ENCODE measurements at regions not wholly inside any gene's neighbourhood (a gene's known extent, or its start where the extent isn't known, plus 50 kb on each side); places are given as distances from the start of the nearest gene placed in this dataset.
"Not testable (repeated sequence)": the region's sequence is repeated elsewhere in the genome, so short reads cannot be mapped to it uniquely, and the experiment has no call there.

DNA sequence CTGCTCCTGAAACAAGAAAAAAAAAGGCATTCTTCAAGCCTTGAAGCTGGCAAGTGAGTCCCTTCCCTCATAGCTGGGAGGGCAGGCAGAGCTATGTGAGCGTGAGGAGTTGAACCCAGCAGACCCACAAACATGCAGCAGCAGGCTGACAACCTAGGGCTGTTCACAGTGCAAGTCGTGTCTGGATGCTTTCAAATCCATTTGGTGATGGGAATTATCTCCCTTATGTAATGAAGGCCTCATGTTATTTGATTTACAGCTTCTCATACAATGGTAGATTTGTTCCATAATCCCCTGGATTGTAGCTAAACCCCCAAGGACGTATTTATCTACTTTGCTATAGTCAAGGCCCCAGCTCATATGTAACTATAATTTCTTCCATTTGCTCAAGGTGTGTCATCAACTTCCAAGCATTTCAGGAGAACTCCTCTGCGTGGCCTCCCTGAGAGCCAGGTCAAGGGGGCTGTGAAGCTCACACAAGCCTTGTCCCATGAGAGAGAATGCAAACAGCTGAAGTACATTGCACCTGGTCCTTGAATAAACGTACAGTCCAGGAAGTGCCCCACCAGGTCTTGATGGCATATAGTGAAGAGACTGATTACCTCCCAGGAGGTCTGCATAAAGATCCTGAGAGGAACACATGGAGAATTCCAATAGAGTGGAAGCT lies 124.8 kb upstream of the SLC1A3 start:
- DNase-seq (ENCODE audit: low spot score): no peak

DNA sequence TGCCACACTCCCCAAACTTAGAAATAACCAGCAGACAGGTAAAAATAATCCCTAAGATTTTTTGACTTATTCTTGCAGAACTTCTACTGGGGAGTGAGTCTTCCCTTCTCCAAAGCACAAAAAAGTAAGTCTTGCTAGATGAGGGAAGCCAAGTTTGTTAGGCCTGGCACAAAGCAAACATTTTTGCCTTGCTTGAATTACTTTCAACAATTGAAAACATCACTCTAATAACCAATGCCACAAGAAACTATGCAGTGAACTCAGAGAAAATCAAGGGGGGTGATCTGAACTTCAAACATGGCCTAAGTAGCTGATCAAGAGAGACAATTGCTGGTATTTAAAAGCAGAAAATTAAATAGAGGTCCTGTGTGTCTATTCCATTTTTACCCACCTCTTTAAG lies 123.6 kb upstream of the SLC1A3 start:
- DNase-seq (ENCODE audit: low spot score): no peak

DNA sequence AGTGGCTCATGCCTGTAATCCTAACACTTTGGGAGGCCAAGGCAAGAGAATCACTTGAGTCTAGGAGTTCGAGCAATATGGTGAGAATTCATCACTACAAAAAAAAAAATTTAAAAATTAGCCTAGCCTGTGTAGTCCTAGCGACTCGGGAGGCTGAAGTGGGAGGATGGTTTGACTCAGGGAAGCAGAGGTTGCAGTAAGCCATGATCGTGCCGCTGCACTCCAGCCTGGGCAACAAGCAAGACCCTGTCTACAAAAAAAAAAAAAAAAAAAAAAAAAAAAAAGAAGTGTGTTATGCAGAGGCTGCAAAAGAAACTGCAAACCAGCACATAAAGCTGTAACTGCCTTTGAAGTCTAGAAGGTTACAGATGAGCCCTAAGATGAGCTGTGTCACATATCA lies 116.9 kb upstream of the SLC1A3 start:
- no peak for DNase-seq (ENCODE audit: low spot score)

DNA sequence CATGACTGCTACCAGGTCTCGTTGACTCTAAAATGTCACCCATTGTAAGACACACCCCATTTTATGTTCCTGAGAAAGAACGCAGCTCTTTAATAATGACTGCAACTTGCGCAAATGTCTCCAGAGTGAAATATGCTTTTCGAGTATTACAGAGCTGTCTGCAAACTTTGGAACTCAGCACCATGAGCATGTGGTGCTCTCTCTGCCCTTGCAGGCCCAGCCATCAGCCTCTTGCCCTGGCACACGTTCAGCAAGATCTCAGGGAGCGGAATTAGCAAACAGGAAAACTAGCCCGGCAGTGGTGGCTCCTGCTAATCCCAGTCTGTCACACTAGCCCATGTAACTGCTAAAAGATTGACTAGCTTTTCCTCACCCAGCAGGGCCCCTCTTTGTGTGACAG lies 114.5 kb upstream of the SLC1A3 start:
- DNase-seq (ENCODE audit: low spot score): no peak

DNA sequence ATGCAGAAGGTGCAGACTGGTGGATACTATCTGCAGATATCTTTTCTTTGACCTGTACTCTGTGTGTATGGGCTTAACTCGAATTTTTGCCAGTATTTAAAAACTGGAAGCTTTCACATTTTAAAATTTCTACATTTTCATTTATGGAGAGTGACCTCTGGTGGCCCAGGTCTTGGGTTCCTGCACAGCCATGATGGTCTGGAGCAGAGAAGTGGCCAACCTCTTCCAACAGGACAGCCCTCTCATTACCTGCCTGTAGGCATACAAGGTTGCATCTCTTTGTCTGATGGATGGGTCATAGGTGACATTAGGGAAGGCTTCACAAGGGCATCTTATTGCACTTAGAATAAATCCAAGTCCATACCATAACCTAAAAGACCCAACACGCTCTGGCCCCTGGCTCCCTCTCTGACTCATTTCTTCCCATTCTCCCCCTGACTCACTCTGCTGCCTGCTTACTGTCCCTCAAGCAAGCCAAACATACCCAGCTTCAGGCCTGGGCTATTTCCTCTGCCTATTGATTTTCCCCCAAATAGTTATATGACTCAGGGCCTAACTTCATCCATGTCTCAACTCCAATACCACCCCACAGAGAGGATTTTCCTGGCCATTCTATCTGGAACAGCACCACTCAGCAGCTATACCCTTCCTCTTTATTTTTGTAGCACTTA lies 113.3 kb upstream of the SLC1A3 start:
- no peak for DNase-seq (ENCODE audit: low spot score)

DNA sequence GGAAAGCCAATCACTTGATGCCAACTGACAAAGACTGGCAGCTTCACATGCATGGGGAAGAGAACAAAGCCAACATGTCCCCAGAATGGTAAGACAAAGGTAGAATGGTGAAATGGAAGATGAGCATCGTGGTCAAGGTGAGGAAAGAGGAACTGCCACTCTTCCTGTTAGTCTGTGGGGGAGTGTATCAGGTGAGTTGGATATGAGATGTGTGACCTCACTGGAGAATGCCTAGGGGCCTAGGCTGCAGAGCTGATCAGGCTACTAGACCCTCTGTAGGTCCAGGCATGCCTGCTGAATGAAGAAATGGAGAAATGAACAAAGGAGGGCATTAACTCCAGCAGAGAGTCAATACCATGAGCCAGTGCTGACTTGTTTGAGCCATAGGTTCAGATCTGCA lies 112.4 kb upstream of the SLC1A3 start:
- no peak for DNase-seq (ENCODE audit: low spot score)

DNA sequence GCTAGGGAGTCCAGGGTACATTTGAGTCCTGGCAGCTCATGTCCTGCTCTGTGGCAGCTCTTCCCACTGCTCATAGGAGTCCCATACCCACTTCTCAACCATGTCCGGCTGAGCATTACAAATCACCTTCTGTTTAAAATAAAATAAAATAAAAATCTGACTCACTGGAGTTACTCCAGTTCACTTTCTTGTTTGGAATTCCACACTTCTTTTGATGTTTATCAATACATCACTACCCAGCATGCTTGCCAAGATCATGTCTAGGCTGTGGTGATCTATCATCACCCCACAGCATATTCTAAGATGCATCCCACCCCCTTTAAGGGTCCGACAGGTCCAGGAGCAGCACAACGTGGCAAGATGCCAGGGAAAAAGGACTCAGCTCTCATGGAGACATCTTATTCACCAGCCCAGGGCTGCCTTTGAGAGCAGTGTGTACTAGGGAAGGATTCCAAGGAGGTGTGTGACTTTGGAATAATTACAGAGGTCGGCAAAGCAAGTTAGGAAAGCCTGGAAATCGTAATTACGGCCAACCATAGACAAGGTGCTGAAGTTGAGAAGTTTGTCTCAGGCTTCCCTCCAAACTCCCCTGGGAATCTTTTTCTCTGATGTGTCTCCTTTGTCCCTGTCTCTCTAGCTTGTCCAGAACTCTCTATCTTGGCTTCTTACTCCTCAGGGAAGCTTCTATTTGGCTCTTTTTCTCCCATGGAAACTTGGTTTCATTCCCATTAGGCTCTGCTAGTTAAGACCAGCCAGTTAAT lies 111.4 kb upstream of the SLC1A3 start:
- DNase-seq (ENCODE audit: low spot score): no peak

DNA sequence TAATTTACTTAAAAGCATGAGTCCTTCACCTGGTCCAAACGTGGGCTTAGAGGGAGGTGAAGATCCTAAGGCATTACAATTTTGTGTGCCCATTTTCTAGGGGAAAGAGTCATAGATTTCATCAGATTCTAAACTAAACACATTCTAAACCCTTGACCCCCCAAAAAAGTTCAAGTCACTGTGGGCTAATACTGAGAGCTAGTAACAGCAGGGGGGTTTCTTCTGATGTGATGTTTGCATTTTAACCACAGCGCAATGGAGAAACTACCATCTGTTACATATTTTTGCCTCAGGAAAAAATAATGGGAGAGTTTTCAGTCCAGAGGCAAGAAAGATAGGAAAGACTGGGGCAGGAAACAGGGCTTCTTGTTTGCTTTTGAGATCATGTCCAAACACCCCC lies 110.8 kb upstream of the SLC1A3 start:
- DNase-seq (ENCODE audit: low spot score): no peak

DNA sequence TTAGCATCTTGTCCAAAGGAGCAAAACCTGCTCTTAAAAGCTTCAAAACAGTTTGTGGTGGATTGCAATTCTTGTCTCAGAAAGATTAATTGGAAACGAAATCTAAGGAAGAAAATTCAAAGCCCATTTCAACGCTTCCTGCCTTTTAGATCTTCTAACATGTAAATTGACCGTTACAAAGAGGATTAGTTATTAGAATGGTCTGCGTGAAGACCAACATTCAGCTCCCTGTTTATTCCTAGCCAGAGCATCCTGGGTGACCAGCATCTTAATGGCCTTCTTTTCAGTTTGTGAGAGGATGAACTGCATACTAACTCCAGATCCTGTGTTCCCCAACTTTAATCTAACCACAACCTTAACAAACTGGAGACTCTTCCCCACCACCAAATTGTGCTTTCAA lies 109.9 kb upstream of the SLC1A3 start:
- no peak for DNase-seq (ENCODE audit: low spot score)

DNA sequence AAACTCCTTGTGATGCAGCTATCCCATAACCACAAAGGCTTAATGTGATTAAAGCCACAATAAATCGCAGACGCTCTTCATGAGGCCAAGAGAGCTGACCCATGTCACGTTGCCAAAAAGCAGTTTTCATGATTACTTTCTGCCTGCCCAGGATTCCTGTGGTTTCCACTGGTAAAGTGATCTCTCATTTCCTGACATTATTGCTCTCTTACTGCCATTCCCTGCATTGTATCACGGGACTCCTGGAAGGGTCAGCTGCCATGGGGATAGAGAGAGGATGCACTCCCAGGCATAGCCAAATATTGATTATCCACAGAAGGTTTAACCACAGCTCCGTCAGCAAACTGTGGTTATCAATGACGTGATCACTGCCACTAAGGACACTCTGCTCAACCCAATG lies 103.8 kb upstream of the SLC1A3 start:
- DNase-seq (ENCODE audit: low spot score): no peak

DNA sequence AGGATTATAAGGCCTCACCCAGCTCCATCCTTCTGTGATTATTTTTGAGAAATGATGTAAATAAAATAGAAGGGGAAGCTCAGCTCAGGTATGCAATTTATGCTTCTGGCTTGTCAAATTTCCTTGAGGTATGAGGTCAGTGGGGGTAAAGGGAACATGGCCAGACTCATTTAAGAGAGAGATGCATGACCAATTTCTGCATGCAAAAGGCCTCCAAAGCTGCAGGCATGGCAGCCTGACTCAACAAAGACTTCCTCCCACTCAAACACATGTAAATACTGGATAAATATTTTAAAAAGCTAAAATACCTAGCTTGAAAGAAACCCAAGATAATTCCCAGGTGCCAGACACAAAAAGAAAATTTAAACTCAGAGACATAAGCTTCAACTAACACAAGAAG lies 101.4 kb upstream of the SLC1A3 start:
- no peak for DNase-seq (ENCODE audit: low spot score)

DNA sequence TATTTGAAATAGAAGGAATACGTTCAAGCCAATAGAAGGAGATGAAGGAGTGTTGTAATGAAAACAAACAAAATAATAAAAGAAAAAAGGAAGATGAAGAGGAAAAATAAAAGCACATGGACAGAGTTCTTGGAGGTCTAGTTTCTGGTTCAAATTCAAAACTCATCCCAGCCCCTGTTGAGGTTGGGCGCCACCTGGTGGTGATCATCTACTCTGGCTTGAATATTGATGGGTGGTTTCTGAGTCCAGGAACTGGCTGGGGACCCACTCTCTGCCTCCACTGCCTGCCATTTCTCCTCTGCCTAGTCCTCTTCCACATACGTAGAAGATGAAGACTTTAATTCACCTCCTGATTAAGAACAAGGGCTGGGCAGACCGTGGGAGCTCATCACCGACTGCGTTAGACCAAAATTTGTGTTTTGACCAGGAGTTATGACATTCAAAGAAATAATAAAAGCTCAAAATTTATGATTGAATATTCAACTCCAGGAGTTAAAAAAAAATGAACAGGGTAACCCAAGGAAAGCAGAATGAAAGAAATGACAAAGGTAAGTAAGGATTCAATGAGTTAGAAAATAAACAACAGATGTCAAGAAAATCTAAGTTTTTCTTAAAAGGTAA lies 99.0 kb upstream of the SLC1A3 start:
- peak; percentile 64 for DNase-seq (ENCODE audit: low spot score)

DNA sequence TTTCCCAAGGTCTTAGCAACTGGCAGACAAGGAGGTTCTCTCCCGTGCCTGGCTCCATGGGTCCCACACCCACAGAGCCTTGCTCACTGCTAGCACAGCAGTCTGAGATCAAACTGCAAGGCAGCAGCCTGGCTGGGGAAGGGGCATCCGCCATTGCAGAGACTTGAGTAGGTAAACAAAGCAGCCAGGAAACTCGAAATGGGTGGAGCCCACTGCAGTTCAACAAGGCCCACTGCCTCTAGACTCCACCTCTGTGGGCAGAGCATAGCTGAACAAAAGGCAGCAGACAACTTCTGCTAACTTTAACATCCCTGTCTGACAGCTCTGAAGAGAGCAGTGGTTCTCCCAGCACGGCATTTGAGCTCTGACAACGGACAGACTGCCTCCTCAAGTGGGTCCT lies 98.1 kb upstream of the SLC1A3 start:
- DNase-seq (ENCODE audit: low spot score): not testable (repeated sequence)

DNA sequence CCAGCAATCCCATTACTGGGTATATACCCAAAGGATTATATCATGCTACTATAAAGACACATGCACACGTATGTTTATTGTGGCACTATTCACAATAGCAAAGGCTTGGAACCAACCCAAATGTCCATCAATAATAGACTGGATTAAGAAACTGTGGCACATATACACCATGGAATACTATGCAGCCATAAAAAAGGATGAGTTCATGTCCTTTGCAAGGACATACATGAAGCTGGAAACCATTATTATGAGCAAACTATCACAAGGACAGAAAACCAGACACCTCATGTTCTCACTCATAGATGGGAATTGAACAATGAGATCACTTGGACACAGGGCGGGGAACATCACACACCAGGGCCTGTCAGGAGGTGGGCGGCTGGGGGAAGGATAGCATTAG lies 92.8 kb upstream of the SLC1A3 start:
- not testable (repeated sequence) for DNase-seq (ENCODE audit: low spot score)

DNA sequence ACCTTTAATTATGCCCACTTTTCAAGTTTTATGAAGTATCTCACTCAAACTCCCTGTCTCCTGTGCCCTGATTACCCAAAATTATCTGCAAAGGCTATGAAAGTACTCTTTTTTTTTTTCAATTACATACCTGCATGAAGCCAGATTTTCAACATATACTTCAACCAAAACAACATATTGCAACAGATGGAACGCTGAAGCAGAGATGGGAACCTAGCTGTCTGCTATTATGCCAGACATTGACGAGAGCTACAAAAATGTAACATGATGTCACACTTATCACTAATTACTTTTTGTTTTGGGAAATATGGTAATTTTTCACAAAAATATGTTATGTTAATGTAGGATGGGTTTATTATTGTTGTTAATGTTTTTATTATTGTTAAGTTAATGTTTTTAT lies 86.5 kb upstream of the SLC1A3 start:
- DNase-seq (ENCODE audit: low spot score): no peak

DNA sequence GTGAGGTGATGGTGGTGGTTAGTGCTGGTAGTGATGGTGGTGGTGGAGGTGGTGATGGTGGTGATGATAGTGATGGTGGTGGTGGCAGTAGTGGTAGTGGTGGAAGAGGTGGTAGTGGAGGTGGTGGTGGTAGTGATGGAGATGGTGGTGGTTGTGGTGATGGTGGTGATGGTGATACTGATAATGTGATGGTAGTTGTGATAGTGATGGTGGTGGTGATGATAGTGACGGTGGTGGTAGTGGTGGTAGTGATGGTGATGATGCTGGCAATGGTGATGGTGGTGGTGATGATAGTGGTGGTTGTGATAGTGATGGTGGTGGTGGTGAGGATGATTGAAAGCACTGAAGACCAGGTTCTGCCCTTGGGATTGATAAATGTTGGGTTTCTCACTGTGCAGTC lies 85.2 kb upstream of the SLC1A3 start:
- DNase-seq (ENCODE audit: low spot score): no peak

DNA sequence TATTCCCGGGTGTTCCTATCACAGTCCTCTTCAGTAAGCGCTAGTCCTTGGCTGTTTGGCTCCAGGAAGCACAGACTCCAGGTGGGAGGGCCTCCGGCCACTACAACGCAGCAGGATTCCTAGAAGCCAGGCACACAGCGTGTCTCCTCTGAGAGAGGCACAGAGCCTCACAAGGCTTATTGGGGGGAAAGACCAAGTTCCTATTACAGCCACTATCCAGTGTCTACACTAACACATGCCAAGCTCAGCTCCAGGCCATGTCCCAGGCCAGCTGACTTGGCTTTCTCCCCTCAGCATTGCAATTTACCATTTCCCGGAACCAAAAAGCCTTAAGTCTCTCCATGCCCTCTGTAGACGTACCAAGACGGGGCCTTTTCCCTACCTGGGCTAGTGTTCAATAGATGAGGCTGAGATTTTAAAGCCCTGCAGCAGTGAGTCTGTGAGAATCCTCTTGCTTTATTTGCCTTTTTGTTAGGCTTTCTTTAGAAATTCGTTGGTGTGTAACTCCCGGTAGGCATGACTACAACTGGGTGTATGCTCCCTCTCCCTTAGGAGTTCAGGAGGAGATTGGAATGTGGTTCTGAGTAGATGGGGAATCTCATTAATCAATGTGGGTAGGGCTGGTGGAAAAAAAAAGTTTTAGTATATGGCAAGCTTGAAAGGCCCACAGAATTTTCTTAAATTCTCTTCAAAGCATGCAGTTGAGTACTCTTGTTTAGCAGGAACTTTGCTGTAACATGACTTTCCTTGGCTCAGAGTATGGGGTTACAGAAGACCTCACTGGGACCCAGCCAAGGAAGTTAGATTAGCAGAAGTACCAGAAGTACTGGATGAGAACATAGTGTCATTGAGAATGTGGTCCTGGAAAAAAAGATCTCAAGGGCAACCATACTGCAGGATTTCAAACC lies 84.3 kb upstream of the SLC1A3 start:
- no peak for DNase-seq (ENCODE audit: low spot score)

DNA sequence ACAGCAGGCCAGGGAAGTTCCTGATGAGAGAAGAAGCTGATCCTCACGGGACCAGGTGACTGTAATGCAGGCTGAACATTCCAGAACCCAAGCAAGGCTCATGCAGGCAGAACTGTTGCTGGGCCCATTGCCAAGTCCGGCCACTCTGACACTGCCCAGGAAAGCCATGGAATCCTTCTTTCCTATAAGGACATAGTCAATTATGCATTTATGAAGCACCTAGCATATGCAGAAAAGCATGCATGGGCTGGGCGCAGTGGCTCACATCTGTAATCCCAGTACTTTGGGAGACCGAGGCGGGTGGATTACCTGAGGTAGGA lies 83.7 kb upstream of the SLC1A3 start:
- no peak for DNase-seq (ENCODE audit: low spot score)

DNA sequence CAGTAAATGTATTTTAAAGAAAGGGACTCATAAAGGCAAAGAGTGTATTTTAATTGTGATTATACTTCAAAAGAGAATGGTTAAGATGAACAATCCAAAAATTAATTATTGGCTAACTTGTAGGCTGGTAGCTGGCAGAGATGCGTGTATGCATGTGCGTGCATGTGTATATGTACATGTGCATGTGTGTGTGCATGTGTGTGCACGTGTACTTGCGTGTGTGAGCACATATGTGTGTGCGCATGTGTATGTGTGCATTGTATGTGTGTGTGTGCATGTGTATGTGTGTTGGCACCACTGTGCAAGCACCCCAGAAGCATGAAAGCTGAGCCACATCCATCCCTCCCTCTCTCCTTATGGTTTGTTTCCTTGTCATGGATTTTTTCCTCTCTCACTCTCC lies 83.0 kb upstream of the SLC1A3 start:
- no peak for DNase-seq (ENCODE audit: low spot score)

DNA sequence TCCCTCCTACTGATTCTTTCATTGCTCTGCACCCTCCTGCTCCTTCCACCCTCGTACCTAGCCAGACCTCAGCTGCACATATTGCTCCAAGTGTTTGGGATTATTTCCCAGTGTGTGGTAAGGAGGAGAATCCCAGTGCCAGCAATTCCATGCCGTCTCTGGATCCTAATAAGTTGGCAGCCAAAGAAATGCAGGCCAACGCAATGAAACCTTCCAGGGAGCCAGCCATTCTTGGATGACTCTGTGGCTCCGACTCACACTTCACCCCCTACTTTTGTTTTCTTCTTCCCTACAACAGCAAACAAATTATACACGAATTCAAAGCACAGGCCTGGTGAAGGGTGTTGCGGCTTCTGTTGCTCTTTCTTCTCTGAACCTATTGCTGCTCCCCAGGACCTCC lies 82.5 kb upstream of the SLC1A3 start:
- no peak for DNase-seq (ENCODE audit: low spot score)

DNA sequence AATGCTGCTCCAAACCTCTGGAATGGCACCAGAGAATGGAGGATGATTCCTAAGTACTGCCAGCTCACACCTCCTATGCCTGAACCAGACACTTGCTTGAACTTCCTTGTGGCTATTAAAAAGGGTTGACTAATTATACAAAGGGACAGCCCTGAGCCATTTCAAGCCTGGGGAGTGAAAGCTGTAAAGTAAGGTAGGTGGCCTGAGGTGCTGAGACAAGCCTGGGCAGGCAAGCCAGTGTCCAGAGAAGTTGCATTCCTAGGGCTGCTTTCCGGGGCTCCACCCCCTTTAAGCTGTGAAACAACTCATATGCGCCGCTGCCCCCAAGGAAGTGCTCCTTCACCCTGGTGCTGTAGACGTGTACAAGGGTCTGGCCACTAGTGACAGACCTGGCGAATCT lies 79.9 kb upstream of the SLC1A3 start:
- no peak for DNase-seq (ENCODE audit: low spot score)

DNA sequence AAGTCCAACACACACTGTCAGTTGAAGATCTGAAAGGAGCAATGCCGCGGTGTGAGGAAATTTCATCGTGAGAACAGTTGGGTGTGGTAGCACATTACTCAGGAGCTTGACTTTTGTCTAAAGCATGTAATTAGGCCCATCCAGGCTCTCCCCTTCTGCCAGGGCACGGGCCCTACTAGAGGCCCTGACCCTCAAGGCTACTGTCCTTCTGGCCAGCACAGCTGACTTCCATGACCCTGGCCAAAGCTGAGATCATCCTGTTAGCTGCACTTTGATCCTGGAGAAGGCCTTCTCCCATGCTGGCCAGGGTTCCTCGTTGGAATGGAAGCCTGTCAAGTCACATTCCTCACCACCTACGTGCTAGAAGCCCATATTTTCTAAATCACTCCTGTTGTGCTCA lies 77.8 kb upstream of the SLC1A3 start:
- no peak for DNase-seq (ENCODE audit: low spot score)

All from CD4-positive, alpha-beta T cell treated with Interleukin-2 at 100 ng/mL for 4 hours (primary cell).